Neural progenitor cell (in vitro differentiated cells): ENCODE measurements at regions not wholly inside any gene's neighbourhood (a gene's known extent, or its start where the extent isn't known, plus 50 kb on each side); places are given as distances from the start of the nearest gene placed in this dataset.

Experiments used
- EZH2 ChIP-seq: fragments of 200-600 bp; sonication (generic); IDR thresholded peaks from 2 replicates; pipeline ENCODE4 v1.6.1; 2017; ENCODE audit warnings: antibody characterized with exemption, mild to moderate bottlenecking, moderate library complexity
- EZH2phosphoT487 ChIP-seq: fragments of 200-600 bp; sonication (generic); IDR thresholded peaks from 2 replicates; pipeline ENCODE4 v1.6.1; 2017; ENCODE audit warnings: antibody characterized with exemption
- TF ChIP-seq, protein P1 (sequence below): fragments of 200-600 bp; sonication (generic); IDR thresholded peaks from 2 replicates; pipeline ENCODE4 v1.5.1; 2017; ENCODE audit warnings: antibody characterized with exemption, mild to moderate bottlenecking

GRCh38 chr14:96626121-96626768 is 124.1 kb downstream of the PAPOLA start:
- TF ChIP-seq, protein P1, sequence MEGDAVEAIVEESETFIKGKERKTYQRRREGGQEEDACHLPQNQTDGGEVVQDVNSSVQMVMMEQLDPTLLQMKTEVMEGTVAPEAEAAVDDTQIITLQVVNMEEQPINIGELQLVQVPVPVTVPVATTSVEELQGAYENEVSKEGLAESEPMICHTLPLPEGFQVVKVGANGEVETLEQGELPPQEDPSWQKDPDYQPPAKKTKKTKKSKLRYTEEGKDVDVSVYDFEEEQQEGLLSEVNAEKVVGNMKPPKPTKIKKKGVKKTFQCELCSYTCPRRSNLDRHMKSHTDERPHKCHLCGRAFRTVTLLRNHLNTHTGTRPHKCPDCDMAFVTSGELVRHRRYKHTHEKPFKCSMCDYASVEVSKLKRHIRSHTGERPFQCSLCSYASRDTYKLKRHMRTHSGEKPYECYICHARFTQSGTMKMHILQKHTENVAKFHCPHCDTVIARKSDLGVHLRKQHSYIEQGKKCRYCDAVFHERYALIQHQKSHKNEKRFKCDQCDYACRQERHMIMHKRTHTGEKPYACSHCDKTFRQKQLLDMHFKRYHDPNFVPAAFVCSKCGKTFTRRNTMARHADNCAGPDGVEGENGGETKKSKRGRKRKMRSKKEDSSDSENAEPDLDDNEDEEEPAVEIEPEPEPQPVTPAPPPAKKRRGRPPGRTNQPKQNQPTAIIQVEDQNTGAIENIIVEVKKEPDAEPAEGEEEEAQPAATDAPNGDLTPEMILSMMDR, result no peak
- no peak for TF ChIP-seq EZH2
- no peak for TF ChIP-seq EZH2phosphoT487
